HK-2 (cell line): ENCODE measurements at regions not wholly inside any gene's neighbourhood (a gene's known extent, or its start where the extent isn't known, plus 50 kb on each side); places are given as distances from the start of the nearest gene placed in this dataset.
"Not testable (repeated sequence)": the region's sequence is repeated elsewhere in the genome, so short reads cannot be mapped to it uniquely, and the experiment has no call there.

Experiments used
- DNase-seq: peaks from one replicate; pipeline ENCODE4 v3.0.0-alpha.2; 2018; ENCODE audit not compliant: unreplicated experiment

GRCh38 chr4:98828801-98829200, 100.1 kb downstream of the EIF4E start:
- no peak for DNase-seq

DNA sequence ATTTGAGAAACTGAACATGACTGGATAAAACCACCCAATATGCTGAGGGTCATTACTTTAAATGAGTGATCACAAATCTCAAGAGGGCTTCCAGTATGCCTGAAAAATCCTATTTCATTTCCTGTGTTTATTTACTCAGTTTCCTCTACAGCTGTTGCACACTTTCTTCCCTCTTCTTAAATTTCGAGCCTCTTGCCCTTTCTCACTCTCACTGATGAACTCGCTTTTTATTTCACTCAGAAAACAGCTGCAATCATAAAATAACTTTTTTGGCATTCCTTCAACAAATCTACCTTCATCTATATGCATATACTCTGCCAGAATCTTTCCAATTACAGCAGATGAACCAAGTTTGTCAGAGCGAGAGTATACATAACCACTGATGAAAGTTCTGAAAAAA, 101.3 kb downstream of the EIF4E start:
- no peak for DNase-seq

DNA sequence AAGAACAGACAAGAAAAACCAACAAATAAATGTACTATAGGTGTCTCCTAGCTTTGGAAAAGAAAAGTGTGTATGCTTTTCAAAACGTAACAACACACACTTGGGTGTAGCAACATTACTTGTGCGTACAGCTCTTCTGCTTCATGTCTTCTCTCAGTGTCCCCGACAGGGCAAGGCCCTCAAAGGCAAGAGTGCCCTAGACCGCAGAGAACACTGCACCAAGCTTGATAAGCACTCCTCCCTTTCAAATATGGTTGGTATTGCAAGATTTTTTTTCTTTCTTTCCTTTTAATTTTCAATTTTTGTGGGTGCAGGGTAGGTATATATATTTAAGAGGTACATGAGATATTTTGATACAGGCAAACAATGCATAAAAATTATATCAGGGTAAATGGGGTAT, 106.8 kb downstream of the EIF4E start:
- DNase-seq = no peak

DNA sequence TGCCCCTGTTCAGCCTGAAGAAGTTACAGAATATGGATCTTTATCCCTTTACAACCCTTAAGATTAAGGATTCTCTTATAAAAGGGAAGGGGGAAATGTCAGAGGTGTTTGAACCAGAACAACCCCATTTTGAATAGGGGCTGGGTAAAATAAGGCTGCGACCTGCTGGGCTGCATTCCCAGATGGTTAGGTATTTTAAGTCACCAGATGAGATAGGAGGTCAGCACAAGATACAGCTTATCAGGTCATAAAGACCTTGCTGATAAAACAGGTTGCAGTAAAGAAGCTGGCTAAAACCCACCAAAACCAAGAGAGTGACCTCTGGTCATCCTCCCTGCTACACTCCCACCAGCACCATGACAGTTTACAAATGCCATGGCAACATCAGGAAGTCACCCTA, 110.8 kb downstream of the EIF4E start:
- not testable (repeated sequence) for DNase-seq

- DNase-seq = no peak
These were observed 112.1 kb downstream of the EIF4E start for GRCh38 chr4:98816816-98817215.

DNA sequence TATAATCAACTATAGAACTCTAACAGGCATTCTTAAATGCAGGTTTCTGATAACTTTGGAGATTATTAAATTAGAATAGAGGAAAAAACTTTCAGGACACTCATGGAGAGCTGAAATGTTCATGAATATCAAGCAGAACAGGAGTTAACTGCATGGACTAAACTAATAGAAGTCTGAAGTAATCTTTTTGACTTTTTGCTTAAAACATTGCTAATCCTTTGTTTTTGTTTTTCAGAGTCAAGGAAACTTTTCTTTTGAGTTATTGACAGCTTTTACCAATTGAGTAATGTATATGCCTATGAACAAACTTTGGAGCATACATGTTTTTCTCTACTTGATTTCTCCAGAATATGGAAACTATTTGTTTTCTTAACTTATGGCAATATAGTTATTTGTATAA, 112.5 kb downstream of the EIF4E start:
- DNase-seq = no peak

DNA sequence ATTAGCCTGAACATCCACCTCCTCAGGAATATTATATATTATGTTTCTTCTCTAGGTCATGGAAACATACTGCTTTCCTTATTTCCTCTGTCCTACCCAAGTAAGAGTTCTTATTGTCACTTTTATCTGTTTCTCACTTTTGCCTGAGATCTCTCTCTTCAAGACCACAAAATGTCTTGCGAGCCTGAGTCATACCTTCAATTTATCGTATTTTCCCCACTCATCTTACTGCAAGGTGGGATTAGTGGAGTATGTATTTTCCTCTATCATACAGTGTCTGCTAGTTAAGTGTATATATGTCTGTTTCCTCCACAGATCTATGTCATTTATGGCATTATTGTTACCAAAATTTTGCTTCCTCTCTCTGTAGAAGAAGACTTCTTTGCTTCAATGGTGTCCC, 124.5 kb downstream of the EIF4E start:
- DNase-seq = no peak

GRCh38 chr4:98803251-98803650, 125.7 kb downstream of the EIF4E start:
- no peak for DNase-seq

DNA sequence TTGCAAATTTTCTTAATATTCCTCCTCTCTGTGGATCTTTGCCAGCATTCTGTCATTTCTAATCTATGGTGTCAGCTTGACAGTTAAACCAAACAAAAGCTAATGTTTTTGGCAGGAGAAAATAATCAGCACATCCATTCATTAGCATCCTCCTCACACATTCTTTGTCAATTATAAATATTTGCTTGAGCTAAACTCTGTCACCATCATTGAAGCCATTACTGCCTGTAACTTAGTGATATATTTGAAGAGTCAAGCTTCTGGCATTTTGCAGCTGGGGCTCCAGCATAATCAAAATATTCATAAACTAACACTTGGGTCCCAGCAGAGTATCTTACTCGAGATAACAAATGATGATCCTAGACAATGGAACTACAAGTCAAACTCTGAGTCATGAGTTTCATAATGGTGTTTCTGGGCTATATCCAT, 126.1 kb downstream of the EIF4E start:
- DNase-seq = no peak

- no peak for DNase-seq
These were observed 127.6 kb downstream of the EIF4E start for GRCh38 chr4:98801259-98801725.

DNA sequence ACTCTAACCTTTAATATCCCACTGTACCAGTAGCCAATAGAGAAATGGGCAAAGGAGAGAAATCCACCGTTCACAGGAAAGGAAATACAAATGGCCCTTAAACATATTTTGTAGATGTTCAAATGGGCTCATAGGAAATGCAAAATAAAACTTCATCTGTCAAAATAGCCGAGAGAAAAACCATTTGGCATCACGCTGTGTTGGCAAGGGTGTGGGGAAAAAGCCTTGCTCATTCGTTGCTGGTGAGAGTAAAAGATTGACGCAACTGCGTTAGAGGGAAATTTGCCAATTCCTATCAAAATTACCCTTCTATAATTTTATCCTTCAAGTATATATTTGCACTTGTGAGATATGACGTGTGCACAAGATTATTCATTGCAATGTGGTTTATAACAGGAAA, 131.9 kb downstream of the EIF4E start:
- DNase-seq = no peak

DNA sequence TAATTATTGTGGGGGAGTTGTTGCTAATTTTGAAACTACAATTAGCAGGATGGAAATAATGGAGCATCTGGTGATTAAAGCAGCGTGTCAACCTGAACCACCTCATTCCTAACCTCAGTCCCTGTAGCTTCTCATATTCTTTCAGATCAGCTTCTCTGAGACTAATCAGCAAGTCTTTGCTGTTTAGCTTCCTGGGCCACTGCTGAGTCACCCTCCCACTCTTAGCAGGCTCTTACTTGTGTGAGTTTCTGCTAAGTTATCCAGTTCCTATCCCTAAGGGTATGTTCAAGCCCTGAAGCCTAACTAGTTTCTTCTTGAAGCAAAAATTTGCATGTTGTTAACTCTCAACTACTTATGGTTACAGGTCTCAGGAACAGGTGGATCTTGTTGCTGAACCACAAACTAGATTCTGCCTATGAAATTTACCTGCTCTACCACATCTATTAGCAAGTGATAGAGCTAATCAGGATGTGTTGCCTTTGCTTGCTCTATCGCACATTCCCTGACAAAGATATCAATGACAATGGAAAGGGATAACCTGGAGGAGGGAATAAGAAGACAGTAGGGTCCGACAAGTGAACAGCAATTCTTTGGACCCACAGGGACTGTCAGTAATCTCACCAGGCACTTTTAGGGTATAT, 134.2 kb downstream of the EIF4E start:
- DNase-seq = peak; percentile 4

GRCh38 chr4:98793658-98794057, 135.2 kb upstream of the TSPAN5 start:
- DNase-seq = no peak

- DNase-seq = no peak
These were observed 128.5 kb upstream of the TSPAN5 start for GRCh38 chr4:98786866-98787265.

DNA sequence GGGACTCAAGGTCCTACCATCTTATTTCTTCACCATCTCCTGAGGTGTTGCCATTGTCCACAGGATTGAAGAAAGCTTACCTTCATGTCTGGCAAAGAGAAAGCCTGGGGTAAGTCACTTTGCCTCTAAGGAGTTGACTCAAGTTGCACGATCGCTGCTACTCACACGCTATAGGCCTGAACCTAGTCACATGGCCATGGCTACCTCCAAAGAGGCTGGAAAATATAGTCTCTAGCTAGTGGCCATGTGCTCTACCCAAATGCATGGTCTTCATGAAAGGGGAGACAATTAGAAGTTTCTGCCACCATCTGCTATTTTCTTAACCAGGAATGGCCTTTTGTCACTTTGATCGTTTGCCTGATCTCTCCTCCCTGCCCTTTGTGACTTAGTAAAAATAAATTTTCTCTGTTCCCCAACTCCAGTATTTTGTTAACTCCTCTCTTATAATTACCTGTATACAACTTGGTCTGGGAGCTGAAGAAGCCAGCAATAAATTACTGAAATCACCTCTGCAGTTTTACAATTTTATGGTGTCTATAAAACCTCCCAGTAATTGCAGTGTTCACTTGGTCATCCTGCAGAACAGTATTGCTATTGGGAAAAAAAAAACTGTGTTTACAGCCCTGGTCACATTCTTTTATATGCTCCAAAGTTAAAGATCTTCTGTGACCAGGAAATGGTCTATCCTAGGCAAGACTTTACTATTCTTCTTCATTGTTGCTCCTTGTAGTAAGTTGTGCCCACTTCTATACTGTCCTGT, 126.7 kb upstream of the TSPAN5 start:
- DNase-seq = no peak

DNA sequence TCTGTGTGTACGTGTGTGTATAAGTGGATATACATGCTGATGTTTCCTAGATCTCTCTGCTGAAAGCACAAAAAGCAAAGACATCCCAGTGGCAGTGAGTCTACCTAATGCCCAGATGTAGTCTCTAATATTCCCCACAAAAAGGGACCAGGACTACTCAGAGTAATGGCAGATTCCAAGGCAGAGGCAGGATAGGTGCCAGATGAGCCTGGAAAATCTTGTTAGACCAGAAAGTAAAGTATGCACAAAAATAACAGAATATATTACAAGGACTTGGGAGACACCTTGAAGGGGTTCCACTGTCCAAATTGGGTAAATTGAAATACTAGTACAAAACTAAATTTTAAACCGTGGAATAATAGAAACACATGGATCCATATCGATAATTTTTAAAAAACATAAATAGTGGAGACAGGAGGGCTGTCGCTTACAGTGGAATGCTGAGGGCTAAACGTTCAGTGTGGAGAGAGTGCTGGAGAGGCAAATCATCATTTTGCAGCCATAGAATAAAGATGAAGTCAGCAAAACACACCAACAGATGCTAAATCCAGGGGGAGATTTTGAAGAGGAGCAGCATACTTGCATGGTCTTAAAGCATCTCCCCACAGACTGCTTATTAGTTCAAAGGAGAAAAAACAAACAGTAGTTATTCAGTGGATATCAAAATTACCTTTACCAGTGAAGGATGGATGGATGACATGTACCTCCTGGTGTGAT, 123.4 kb upstream of the TSPAN5 start:
- no peak for DNase-seq

GRCh38 chr4:98780926-98781325, 122.5 kb upstream of the TSPAN5 start:
- no peak for DNase-seq

DNA sequence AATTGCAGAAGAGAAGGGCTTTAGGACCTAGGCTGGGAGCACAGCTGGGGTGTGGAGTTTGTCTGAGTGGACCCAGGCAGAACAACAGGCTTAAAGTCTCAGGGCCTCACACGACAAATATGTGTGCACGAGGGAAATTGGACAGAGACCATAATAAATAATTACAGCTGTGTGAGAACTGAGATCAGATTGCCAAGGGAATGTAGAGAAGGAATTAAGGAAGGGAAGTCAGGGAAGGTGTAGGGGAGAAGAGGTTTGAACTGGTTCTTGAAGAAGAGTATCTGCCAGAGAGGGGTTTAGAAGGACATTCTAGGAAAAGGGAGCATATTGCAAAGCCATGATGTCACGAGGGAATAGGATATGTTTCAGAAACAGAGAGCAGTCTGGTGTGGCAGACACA, 120.7 kb upstream of the TSPAN5 start:
- DNase-seq = no peak

GRCh38 chr4:98778206-98778605, 119.8 kb upstream of the TSPAN5 start:
- no peak for DNase-seq

DNA sequence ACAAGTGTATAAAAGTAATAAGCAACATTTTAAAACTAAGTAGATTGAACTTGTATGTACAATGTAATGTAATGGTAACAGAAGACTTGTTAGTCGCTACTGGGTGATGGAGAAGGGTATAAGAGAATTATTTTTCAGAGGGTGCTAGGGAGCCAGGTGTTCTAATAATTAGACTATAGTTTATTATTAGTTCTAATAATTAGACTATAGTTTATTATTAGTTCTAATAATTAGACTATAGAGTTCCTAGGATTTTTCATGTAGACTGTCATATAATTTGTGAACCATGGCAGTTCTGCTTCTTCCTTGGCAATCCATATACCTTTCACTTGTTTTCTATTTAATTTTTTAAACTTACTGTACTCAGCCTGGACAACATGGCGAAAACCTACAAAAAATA, 117.3 kb upstream of the TSPAN5 start:
- DNase-seq = no peak

- DNase-seq = no peak
These were observed 115.2 kb upstream of the TSPAN5 start for GRCh38 chr4:98773638-98774037.

DNA sequence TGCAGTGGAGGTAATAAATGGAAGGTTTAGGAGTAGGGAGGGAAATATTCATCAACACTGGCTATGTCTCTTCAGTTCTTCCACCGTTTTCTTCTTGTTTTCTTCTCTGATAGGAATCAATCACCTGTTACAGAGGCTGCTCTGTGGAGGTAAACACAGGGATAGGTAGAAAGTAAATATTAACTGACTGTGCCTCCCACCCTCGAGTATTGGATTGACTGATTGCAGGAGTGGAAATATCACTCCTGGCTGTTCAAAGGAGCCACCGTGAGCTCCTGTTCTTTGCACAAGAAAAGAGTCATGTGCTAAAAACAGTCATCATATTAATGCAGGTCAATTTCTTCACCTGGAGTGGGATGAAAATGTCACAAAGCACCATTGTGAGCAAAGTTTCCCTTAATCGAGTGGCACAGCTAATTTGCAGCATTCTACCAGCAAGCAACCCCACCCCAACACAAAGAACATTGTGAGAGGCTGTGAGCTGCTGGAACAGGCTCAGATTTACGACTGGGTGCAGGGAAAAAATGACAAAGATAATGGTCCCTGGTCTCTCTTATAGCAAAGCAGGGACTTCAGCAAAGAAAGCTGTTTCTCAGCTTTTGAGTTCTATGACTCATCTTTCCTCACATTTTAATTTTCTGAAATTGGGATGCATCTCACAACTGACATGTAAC, 113.7 kb upstream of the TSPAN5 start:
- no peak for DNase-seq
